T47D (cell line): ENCODE measurements at regions not wholly inside any gene's neighbourhood (a gene's known extent, or its start where the extent isn't known, plus 50 kb on each side); places are given as distances from the start of the nearest gene placed in this dataset.

Experiments
- DNase-seq, 2 experiments: peaks; one replicate each; pipeline versions ENCODE4 v3.0.0 to v3.0.0-alpha.2; 2011 to 2012; ENCODE audit warnings: low read depth in 1 of 2, low spot score in 1 of 2
- JUND ChIP-seq: IDR thresholded peaks from 2 replicates; pipeline ENCODE4 v1.6.1; 2012; ENCODE audit warnings: low read depth
- in situ Hi-C: cut with HindIII; loops from 2 replicates; pipeline ENCODE4 v1.10.0; 2016; ENCODE audit warnings: low sequenced_read_pairs, low pct_unique_long_range_greater_than_20kb

DNA sequence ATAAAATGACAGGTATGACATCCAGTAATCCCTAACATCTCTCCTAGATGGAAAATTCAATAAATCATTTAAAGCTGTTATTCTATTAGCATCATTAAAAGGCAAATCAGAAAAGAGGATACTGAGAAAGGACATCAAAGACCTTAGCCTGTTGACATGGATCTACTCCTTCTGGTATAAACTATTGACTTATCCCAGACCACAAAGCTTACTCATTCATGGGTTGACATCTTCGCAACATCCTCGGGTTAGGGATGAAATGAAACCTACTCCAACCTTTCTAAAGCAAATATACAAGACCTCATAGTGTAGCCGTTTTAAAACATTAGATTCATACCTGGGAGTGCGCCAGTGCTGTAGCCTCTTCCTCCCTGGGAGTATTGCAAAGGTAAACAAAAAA is 191.5 kb upstream of the BTG1 start:
- TF ChIP-seq JUND, result no peak
- in situ Hi-C loops, result no loop called here
- DNase-seq, result peak in 1 of 2 experiments; percentile 16

DNA sequence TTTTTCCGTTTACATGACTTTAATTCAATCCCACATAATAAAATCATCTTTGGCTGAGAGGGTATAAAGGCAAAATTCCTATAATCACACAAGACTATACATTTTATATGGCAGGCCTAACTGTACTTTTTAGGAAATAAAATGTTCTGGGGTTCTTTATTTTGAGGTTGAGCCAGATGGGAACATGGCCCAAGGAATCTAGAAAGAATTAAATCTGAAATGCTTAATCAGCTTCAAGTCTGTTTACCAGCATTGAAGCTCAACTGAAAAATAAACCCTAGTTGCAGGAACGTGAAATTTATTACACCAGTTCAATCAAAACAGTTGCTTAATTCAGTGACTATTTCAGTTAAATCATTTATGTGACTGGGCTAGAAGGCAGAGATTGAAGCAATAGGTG is 191.0 kb upstream of the BTG1 start:
- in situ Hi-C loops, result no loop called here
- no peak for DNase-seq

DNA sequence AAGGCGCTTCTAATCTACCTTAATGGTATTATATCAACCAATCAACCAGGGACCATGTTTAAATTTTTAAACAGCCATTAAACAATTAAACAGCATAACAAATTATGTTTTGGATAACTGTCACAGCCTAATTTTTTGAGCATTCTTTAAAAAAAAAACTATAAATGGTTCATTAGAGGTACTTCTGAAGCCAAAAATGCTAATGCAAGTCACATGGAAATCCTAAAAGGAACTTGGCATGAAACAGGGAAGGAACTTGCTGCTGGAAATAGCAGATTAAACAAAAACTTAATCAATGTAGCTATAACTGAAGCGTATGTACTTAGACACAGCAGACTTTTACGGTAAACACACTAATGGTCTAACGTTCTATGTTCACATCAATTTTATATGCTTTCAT is 190.2 kb upstream of the BTG1 start:
- no peak for DNase-seq
- TF ChIP-seq JUND, result no peak
- in situ Hi-C loops, result no loop called here

More for the DNA sequence above, 191.0 kb upstream of the BTG1 start:
- TF ChIP-seq JUND, result no peak

DNA sequence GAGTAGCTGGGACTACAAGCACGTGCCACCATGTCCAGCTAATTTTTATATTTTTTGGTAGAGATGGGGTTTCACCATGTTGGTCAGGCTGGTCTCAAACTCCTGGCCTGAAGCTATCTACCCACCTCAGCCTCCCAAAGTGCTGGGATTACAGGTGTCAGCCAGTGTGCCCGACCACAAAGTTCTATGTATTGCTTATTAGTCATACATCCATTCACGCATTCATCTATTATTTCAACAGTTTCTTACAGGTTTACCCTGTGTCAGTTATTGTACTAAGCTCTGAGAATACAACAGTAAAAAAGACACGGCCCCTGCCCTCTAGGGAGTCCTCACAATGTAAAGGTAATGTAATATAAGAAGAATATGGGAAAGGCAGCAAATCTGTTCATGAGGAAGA is 188.9 kb upstream of the BTG1 start:
- in situ Hi-C loops, result no loop called here
- TF ChIP-seq JUND, result no peak
- no peak for DNase-seq

DNA sequence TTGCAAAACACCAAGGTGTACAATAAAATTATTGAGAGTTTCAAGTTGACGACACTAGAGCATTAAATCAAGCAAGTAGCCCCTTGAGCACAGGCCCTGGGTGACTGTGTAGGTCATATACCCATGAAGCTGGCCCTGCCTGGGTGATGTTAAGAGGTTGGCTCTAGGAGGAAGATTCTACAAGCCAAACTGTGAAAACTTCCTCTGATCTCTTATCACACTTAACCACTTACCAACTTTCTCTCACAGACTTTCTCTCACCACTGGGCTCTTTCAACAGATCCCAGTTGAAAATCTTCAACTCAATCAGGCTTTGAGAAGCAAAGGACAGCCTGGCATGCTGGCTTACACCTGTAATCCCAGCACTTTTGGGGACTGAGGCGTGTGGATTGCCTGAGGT is 186.9 kb upstream of the BTG1 start:
- no peak for TF ChIP-seq JUND
- no peak for DNase-seq

DNA sequence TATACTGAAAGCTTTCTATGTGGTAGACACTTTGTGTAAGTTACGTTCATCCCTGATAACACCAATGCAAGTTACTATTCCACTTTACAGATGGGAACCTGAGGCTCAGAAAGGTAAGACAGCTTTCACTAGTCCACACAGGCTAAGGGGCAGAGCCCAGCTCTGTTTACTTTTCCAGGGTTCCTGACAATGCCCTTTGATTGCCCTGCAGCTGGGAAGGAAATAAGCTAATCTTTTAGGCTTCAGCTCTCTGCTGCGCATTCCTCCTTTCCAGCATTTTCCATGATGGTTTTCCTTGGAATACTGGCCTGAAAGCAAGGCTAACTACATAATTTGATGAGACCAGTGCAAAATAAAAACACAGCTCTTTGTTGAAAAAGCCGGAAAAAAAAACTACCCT is 185.7 kb upstream of the BTG1 start:
- in situ Hi-C loops, result no loop called here
- TF ChIP-seq JUND, result no peak
- DNase-seq, result no peak

More for the DNA sequence above, 186.9 kb upstream of the BTG1 start:
- in situ Hi-C loops, result no loop called here

DNA sequence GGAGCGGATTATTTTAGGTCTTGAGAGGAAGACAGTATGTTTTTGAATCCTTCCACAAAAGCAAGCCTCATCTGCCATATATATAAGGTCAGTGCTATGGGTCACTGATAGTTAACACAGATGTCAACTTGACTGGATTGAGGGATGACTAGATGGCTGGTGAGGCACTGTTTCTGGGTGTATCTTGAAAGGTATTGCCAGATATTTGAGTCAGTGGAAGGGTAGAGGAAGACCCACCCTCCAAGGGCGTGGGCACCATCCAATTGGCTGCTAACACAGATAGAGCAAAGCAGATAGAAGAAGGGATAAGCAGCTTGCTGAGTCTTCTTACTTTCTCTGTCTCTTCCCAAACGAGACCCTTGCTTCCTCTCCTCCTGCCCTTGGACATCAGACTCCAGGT is 185.0 kb upstream of the BTG1 start:
- in situ Hi-C loops, result no loop called here

DNA sequence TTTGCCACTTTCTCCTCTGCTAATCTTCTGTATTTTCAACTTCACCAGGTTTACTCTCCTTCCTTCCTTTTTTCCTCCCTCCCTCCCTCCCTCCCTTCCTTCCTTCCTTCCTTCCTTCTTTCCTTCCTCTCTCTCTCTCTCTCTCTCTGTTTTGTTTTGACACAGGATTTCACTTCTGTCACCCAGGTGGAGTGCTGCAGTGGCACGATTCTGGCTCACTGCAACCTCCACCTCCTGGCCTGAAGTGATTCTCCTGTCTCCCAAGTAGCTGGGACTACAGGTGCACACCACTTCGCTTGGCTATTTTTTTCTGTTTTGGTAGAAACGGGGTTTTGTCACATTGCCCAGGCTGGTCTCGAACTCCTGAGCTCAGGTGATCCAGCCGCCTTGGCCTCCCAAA is 181.2 kb upstream of the BTG1 start:
- DNase-seq, result no peak
- in situ Hi-C loops, result no loop called here
- no peak for TF ChIP-seq JUND

More for the DNA sequence above, 185.0 kb upstream of the BTG1 start:
- TF ChIP-seq JUND, result no peak
- no peak for DNase-seq

DNA sequence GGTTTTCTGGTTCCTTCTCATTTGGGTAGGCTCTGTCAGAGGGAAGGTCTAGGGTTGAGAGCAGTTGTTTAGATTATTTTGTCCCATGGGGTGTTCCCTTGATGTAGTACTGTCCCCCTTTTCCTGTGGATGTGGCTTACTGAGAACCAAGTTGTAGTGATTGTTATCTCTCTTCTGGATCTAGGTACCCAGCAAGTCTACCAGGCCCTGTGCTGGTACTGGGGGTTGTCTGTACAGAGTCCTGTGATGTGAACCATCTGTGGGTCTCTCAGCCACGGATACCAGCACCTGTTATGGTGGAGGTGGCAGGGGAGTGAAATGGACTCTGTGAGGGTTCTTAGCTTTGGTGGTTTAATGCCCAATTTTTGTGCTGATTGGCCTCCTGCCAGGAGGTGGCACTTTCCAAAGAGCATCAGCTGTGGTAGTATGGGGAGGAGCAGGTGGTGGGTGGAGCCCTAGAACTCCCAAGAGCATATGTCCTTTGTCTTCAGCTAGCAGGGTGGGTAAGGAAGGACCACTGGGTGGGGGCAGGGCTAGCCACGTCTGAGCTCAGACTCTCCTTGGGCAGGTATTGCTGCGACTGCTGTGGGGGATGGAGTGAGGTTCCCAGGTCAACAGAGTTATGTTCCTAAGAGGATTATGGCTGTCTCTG is 179.3 kb upstream of the BTG1 start:
- in situ Hi-C loops, result no loop called here
- TF ChIP-seq JUND, result no peak
- DNase-seq, result no peak

DNA sequence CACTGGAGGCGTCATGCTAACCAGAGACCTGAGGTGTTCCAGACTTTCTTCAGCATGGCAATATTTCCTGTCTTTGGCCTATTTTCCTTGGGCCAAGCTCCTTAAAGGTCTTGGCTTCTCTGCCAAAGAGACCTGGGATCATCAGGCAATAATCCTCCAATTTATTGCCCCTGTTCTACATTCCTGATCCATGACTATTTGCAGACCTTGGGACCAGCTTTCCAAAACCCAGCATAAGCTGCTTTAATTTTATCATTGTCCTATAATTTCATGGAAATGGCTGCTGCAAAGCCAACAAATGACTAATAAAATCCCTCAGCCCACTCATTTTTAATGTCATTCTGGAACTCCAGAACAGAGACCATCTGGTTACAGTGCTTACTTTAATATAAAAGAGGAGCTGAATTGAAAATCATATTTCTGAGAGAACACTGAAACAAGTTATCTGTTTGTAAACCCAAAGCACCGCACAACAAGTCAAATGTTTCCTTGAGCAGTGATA is 166.9 kb upstream of the BTG1 start:
- no peak for TF ChIP-seq JUND
- no peak for DNase-seq
- in situ Hi-C loops, result no loop called here

DNA sequence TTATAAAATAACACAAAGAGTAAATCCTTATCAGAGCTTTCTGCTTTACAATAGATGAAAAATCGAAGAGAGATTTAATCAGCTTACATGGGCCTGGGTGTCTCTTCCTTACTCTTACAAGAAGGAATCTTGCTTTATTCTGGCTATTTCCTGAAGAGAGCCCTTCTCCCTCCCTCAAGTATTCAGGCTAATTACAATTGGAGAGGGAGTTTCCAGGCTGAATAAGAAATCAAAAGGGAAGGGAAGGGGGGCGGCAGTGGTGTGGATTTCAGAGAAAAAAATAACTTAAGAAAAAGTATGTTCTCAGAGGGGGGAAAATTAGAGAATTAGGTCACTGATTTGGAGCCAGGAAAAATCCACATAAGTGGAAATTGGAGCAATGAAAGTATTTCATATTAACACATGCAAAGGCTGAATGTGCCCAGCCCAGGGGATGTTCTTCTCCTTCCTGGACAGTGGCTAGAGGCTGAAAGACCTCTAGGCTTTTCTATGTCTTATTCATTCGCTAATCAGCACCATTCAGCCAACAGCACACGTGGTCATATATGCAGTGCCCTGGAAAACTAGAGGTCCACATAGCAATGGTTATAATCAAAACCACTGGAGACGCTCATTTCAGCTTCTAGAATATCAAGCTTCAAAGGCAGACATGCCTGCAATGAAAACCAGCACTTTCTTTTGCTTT is 158.9 kb upstream of the BTG1 start:
- no peak for DNase-seq
- no peak for TF ChIP-seq JUND
- in situ Hi-C loops, result no loop called here

DNA sequence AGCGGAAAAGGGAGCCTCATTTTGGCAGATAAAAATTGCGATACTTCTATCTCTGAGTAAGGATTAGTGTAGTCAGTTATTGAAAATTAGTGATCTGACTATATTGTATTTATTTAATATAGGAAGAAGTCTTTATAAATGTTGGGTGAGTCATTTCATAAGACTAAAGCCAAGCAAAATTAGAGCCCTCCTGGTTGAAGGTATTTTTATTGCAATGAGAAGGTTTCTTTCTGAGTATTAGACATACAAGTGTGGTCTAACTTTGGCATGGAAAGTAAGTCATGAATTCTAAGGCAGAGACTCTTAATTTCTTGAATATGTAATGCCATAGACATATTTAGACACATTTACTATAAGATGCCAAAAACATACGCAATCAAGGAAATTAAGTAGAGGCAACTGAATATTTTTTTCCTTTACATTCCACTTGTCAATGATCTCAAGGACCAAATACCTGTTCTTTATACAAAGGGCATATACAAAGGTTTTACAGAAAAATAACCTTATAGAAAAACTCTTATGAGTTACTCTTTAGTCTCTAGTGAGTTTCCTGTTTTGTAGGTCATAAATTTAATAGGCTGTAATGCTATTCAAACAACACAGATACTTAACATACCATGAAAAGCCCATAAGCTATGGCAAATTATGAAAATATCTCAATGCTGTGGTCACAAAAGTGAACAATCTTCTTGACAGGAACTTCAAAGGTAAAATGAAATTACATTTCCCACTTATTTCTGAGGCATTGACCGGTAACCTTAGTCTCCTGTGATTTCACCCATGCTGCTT is 156.6 kb upstream of the BTG1 start:
- in situ Hi-C loops, result no loop called here
- DNase-seq, result no peak
- no peak for TF ChIP-seq JUND

DNA sequence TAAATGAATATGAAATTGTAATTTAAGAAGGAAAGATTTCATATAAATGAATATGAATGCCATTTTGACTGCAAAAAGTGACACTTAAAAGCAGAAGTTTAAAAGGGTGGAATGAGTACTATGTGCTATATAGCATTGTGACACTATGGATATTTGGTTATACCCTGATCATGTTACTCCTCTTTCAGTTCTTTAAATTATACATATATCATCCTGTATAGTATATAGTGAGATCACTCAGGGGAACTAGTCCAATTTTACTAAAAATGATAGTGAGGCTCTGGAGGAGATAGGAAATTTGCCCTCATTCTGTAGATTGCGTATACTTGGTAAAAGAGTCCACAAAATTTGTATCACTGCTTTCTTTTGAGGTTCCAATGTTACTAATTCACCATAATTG is 155.7 kb upstream of the BTG1 start:
- in situ Hi-C loops, result no loop called here
- DNase-seq, result no peak
- no peak for TF ChIP-seq JUND
